ENCODE measurements at regions not wholly inside any gene's neighbourhood (a gene's known extent, or its start where the extent isn't known, plus 50 kb on each side); places are given as distances from the start of the nearest gene placed in this dataset.

- intact Hi-C loops (cut with DNase I; ENCODE audit: low total_unique reads) = loop anchor here (5.0 kb wide), 1 partner anchor 374 kb away; no protein-coding TSS in a partner anchor
- no peaks in the 10 kb centered on the region for H3K9me3 ChIP-seq
These were observed 1379.9 kb downstream of the EFNA5 start for GRCh38 chr5:106290841-106291240.

GRCh38 chr5:106288979-106289378, 1381.8 kb downstream of the EFNA5 start:
- H3K27me3 ChIP-seq = no peaks in the 10 kb centered on the region
- TF ChIP-seq CTCF (IDR thresholded peaks at IDR 0.05) = no peak
- H3K27ac ChIP-seq = no peak overlapping the region
- intact Hi-C loops (cut with DNase I; ENCODE audit: low total_unique reads) = no loop called here
- no peaks in the 10 kb centered on the region for H3K9me3 ChIP-seq
- no peak overlapping the region for H3K4me3 ChIP-seq
- no peaks in the 10 kb centered on the region for H3K36me3 ChIP-seq
- DNase-seq = no peak
- H3K4me1 ChIP-seq = no peaks in the 10 kb centered on the region

More at GRCh38 chr5:106290841-106291240, 1379.9 kb downstream of the EFNA5 start:
- H3K27ac ChIP-seq = no peak overlapping the region
- TF ChIP-seq CTCF (IDR thresholded peaks at IDR 0.05) = no peak
- H3K4me1 ChIP-seq = no peaks in the 10 kb centered on the region
- no peak for DNase-seq
- no peak overlapping the region for H3K4me3 ChIP-seq
- H3K27me3 ChIP-seq = no peaks in the 10 kb centered on the region
- no peaks in the 10 kb centered on the region for H3K36me3 ChIP-seq

- intact Hi-C loops (cut with DNase I; ENCODE audit: low total_unique reads) = loop anchor here (5.0 kb wide), 1 partner anchor 1745 kb away; no protein-coding TSS in a partner anchor
- TF ChIP-seq CTCF (IDR thresholded peaks at IDR 0.05) = no peak
These were observed 1393.1 kb downstream of the EFNA5 start for GRCh38 chr5:106277540-106278096.

GRCh38 chr5:106269252-106269843, 1401.4 kb downstream of the EFNA5 start:
- H3K9me3 ChIP-seq = no peaks in the 10 kb centered on the region
- H3K36me3 ChIP-seq = no peaks in the 10 kb centered on the region
- H3K27me3 ChIP-seq = no peaks in the 10 kb centered on the region
- TF ChIP-seq CTCF (IDR thresholded peaks at IDR 0.05) = peak in 1 of 2 experiments; percentile 11
- H3K4me3 ChIP-seq = no peak overlapping the region
- H3K4me1 ChIP-seq = no peaks in the 10 kb centered on the region
- H3K27ac ChIP-seq = no peak overlapping the region
- intact Hi-C loops (cut with DNase I; ENCODE audit: low total_unique reads) = no loop called here
- DNase-seq = no peak

More at GRCh38 chr5:106277540-106278096, 1393.1 kb downstream of the EFNA5 start:
- Histone ChIP-seq H3K27me3 (no peaks in the 10 kb centered on the region), H3K36me3 (no peaks in the 10 kb centered on the region), H3K4me3 (no peak overlapping the region), H3K4me1 (no peaks in the 10 kb centered on the region), H3K9me3 (no peaks in the 10 kb centered on the region), H3K27ac (no peak overlapping the region)
- DNase-seq = no peak

GRCh38 chr5:106267256-106267655, 1403.5 kb downstream of the EFNA5 start:
- Histone ChIP-seq H3K4me1 (no peaks in the 10 kb centered on the region), H3K27ac (no peak overlapping the region), H3K36me3 (no peaks in the 10 kb centered on the region), H3K27me3 (no peaks in the 10 kb centered on the region), H3K9me3 (no peaks in the 10 kb centered on the region), H3K4me3 (no peak overlapping the region)
- no peak for DNase-seq
- no peak for TF ChIP-seq CTCF (IDR thresholded peaks at IDR 0.05)
- intact Hi-C loops (cut with DNase I; ENCODE audit: low total_unique reads) = no loop called here
